GM21381 (cell line): ENCODE measurements at regions not wholly inside any gene's neighbourhood (a gene's known extent, or its start where the extent isn't known, plus 50 kb on each side); places are given as distances from the start of the nearest gene placed in this dataset.
"Not testable (repeated sequence)": the region's sequence is repeated elsewhere in the genome, so short reads cannot be mapped to it uniquely, and the experiment has no call there.

Experiments used
- ATAC-seq: cut with Tn5 transposase; IDR thresholded peaks from one replicate; pipeline ENCODE4 v1.9.1; 2021; ENCODE audit warnings: mild to moderate bottlenecking, moderate library complexity; ENCODE audit not compliant: unreplicated experiment

- ATAC-seq: no peak
Measured at GRCh38 chr6:113697632-113698410, 159.3 kb upstream of the MARCKS start.

- ATAC-seq: no peak
Measured at GRCh38 chr6:113699239-113699638, 157.9 kb upstream of the MARCKS start.

GRCh38 chr6:113701552-113702254 is 155.4 kb upstream of the MARCKS start:
- ATAC-seq: no peak

GRCh38 chr6:113707194-113707593 is 150.0 kb upstream of the MARCKS start:
- ATAC-seq: no peak

- no peak for ATAC-seq
Measured at GRCh38 chr6:113709936-113710509, 147.1 kb upstream of the MARCKS start.

- ATAC-seq: no peak
Measured at GRCh38 chr6:113713665-113714064, 143.5 kb upstream of the MARCKS start.

GRCh38 chr6:113718588-113718987 is 138.6 kb upstream of the MARCKS start:
- no peak for ATAC-seq

- ATAC-seq: no peak
Measured at GRCh38 chr6:113719064-113719463, 138.1 kb upstream of the MARCKS start.

GRCh38 chr6:113719545-113719944 is 137.6 kb upstream of the MARCKS start:
- ATAC-seq: no peak

- no peak for ATAC-seq
Measured at GRCh38 chr6:113723182-113723581, 134.0 kb upstream of the MARCKS start.

GRCh38 chr6:113724927-113725326 is 132.2 kb upstream of the MARCKS start:
- not testable (repeated sequence) for ATAC-seq

GRCh38 chr6:113731541-113731940 is 125.6 kb upstream of the MARCKS start:
- no peak for ATAC-seq

- ATAC-seq: no peak
Measured at GRCh38 chr6:113732384-113732966, 124.7 kb upstream of the MARCKS start.

- no peak for ATAC-seq
Measured at GRCh38 chr6:113733381-113733780, 123.8 kb upstream of the MARCKS start.

GRCh38 chr6:113734982-113735381 is 122.2 kb upstream of the MARCKS start:
- ATAC-seq: no peak

- no peak for ATAC-seq
Measured at GRCh38 chr6:113735491-113735890, 121.7 kb upstream of the MARCKS start.

GRCh38 chr6:113736978-113737377 is 120.2 kb upstream of the MARCKS start:
- ATAC-seq: no peak

- ATAC-seq: no peak
Measured at GRCh38 chr6:113739041-113739655, 118.0 kb upstream of the MARCKS start.

- no peak for ATAC-seq
Measured at GRCh38 chr6:113741651-113742050, 115.5 kb upstream of the MARCKS start.

- no peak for ATAC-seq
Measured at GRCh38 chr6:113742342-113742741, 114.8 kb upstream of the MARCKS start.

- ATAC-seq: no peak
Measured at GRCh38 chr6:113744861-113745260, 112.3 kb upstream of the MARCKS start.
